K562 (cell line): ENCODE measurements at regions not wholly inside any gene's neighbourhood (a gene's known extent, or its start where the extent isn't known, plus 50 kb on each side); places are given as distances from the start of the nearest gene placed in this dataset.

Experiments used
- ELF1 ChIP-seq: fragments of 200-800 bp; sonication (Bioruptor generic); IDR thresholded peaks from 2 replicates; pipeline ENCODE4 v1.6.1; 2016; ENCODE audit warnings: missing genetic modification characterization, missing compliant biosample characterization
- ESRRA ChIP-seq: fragments of 450-650 bp; IDR thresholded peaks from 2 replicates; pipeline ENCODE4 v1.6.1; 2014; ENCODE audit warnings: low read depth, mild to moderate bottlenecking, moderate library complexity, borderline replicate concordance
- FIP1L1 ChIP-seq: fragments of 200-400 bp; formaldehyde crosslinking; IDR thresholded peaks from 2 replicates; pipeline ENCODE4 v1.6.1; 2018; ENCODE audit warnings: mild to moderate bottlenecking, low read depth, low read length; ENCODE audit not compliant: poor library complexity, severe bottlenecking
- MCM7 ChIP-seq, 2 experiments: fragments of 450-650 bp; IDR thresholded peaks; 2 replicates each; pipeline ENCODE4 v1.6.1; 2016 to 2018
- NEUROD1 ChIP-seq: fragments of 150-350 bp; IDR thresholded peaks from 2 replicates; pipeline ENCODE4 v1.6.1; 2014; ENCODE audit warnings: borderline replicate concordance, low read length, low read depth; ENCODE audit not compliant: partially characterized antibody
- SMAD3 ChIP-seq: fragments of 450-650 bp; formaldehyde crosslinking; conservative IDR thresholded peaks from 2 replicates; pipeline ENCODE4 v1.4.0; 2020; ENCODE audit warnings: mild to moderate bottlenecking
- TAF1 ChIP-seq: IDR thresholded peaks from 2 replicates; pipeline ENCODE4 v1.6.1; 2011; ENCODE audit warnings: mild to moderate bottlenecking, low read length, moderate library complexity; ENCODE audit not compliant: insufficient read depth, control insufficient read depth, severe bottlenecking; ENCODE audit errors: extremely low read depth
- ZNF24 ChIP-seq: fragments of 450-650 bp; IDR thresholded peaks from 2 replicates; pipeline ENCODE4 v1.6.1; 2016
- TF ChIP-seq, protein P1 (sequence below): fragments of 450-650 bp; formaldehyde crosslinking; IDR thresholded peaks from 2 replicates; pipeline ENCODE4 v1.4.0; 2022; ENCODE audit warnings: mild to moderate bottlenecking, moderate library complexity
- TF ChIP-seq, protein P2 (sequence below): sonication (generic); formaldehyde crosslinking; IDR thresholded peaks from 2 replicates; pipeline ENCODE4 v1.8.0; 2022; ENCODE audit warnings: missing genetic modification reagents, mild to moderate bottlenecking, borderline replicate concordance

DNA sequence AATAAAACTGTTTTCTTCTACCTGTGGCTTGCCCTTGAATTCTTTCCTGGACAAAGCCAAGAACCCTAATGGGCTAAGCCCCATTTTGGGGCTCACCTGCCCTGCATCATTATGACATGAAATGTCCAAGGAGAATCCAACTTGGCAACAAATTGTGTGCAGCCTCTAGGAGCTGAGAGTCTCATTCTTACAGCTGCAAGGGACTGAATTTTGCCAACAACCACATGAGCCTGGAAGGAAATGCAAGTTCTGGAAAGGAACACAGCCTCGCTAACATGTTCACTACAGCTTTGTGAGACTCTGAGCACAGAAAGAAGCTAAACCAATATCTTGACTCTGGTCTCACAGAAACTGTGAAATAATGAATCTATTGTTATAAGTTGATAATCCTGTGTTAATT is 94.8 kb upstream of the CDH12 start:
- no peak for TF ChIP-seq FIP1L1
- no peak for TF ChIP-seq SMAD3 (CRISPR knock-in tag)
- TF ChIP-seq, protein P1, sequence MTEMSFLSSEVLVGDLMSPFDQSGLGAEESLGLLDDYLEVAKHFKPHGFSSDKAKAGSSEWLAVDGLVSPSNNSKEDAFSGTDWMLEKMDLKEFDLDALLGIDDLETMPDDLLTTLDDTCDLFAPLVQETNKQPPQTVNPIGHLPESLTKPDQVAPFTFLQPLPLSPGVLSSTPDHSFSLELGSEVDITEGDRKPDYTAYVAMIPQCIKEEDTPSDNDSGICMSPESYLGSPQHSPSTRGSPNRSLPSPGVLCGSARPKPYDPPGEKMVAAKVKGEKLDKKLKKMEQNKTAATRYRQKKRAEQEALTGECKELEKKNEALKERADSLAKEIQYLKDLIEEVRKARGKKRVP (CRISPR knock-in tag) = no peak
- no peak for TF ChIP-seq ZNF24
- TF ChIP-seq MCM7 (IDR thresholded peaks at IDR 0.05) = no peak
- TF ChIP-seq ESRRA = no peak
- TF ChIP-seq ELF1 = no peak
- no peak for TF ChIP-seq TAF1
- TF ChIP-seq NEUROD1 = no peak
- TF ChIP-seq, protein P2, sequence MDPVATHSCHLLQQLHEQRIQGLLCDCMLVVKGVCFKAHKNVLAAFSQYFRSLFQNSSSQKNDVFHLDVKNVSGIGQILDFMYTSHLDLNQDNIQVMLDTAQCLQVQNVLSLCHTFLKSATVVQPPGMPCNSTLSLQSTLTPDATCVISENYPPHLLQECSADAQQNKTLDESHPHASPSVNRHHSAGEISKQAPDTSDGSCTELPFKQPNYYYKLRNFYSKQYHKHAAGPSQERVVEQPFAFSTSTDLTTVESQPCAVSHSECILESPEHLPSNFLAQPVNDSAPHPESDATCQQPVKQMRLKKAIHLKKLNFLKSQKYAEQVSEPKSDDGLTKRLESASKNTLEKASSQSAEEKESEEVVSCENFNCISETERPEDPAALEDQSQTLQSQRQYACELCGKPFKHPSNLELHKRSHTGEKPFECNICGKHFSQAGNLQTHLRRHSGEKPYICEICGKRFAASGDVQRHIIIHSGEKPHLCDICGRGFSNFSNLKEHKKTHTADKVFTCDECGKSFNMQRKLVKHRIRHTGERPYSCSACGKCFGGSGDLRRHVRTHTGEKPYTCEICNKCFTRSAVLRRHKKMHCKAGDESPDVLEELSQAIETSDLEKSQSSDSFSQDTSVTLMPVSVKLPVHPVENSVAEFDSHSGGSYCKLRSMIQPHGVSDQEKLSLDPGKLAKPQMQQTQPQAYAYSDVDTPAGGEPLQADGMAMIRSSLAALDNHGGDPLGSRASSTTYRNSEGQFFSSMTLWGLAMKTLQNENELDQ (CRISPR knock-in tag) = no peak
